ENCODE measurements at regions not wholly inside any gene's neighbourhood (a gene's known extent, or its start where the extent isn't known, plus 50 kb on each side); places are given as distances from the start of the nearest gene placed in this dataset.

GRCh38 chr11:10387206-10388083 is 67.6 kb upstream of the AMPD3 start:
- DNase-seq (ENCODE audit: low read depth in 2 of 2), result no peak

- DNase-seq (ENCODE audit: low read depth in 2 of 2), result no peak
Measured at GRCh38 chr11:10388101-10388500, 67.0 kb upstream of the AMPD3 start.

GRCh38 chr11:10388574-10388973 is 66.5 kb upstream of the AMPD3 start:
- no peak for DNase-seq (ENCODE audit: low read depth in 2 of 2)

- DNase-seq (ENCODE audit: low read depth in 2 of 2), result no peak
Measured at GRCh38 chr11:10390375-10390774, 64.7 kb upstream of the AMPD3 start.

- no peak for DNase-seq (ENCODE audit: low read depth in 2 of 2)
Measured at GRCh38 chr11:10392095-10393079, 62.7 kb upstream of the AMPD3 start.

- no peak for DNase-seq (ENCODE audit: low read depth in 2 of 2)
Measured at GRCh38 chr11:10394229-10395101, 60.6 kb upstream of the AMPD3 start.

- no peak for DNase-seq (ENCODE audit: low read depth in 2 of 2)
Measured at GRCh38 chr11:10395166-10395897, 59.7 kb upstream of the AMPD3 start.

GRCh38 chr11:10396771-10397170 is 58.3 kb upstream of the AMPD3 start:
- no peak for DNase-seq (ENCODE audit: low read depth in 2 of 2)

- no peak for DNase-seq (ENCODE audit: low read depth in 2 of 2)
Measured at GRCh38 chr11:10397226-10397987, 57.7 kb upstream of the AMPD3 start.

GRCh38 chr11:10398525-10398924 is 56.5 kb upstream of the AMPD3 start:
- DNase-seq (ENCODE audit: low read depth in 2 of 2), result no peak

GRCh38 chr11:10400856-10401255 is 54.2 kb upstream of the AMPD3 start:
- no peak for DNase-seq (ENCODE audit: low read depth in 2 of 2)

- no peak for DNase-seq (ENCODE audit: low read depth in 2 of 2)
Measured at GRCh38 chr11:10401256-10401655, 53.8 kb upstream of the AMPD3 start.

- DNase-seq (ENCODE audit: low read depth in 2 of 2), result no peak
Measured at GRCh38 chr11:10401696-10402392, 53.2 kb upstream of the AMPD3 start.

All from stimulated activated CD8-positive, alpha-beta memory T cell treated with anti-CD3 and anti-CD28 coated beads, Interleukin-2, amount 100 ng/mL, for 1 hour (primary cell).